H1 (cell line): ENCODE measurements at regions not wholly inside any gene's neighbourhood (a gene's known extent, or its start where the extent isn't known, plus 50 kb on each side); places are given as distances from the start of the nearest gene placed in this dataset.

ENCODE experiments used
- CTCF ChIA-PET: fragments of 300-600 bp; sonication (Branson Sonifier 250); formaldehyde crosslinking; loops from one replicate; lab custom pipeline; 2021; ENCODE audit not compliant: partially characterized antibody; lab: Charles Lee
- POLR2A ChIA-PET: fragments of 300-600 bp; sonication (Branson Sonifier 250); formaldehyde crosslinking; loops from one replicate; lab custom pipeline; 2021; ENCODE audit warnings: inconsistent platforms; ENCODE audit not compliant: partially characterized antibody; lab: Charles Lee
- DNase-seq, 2 experiments: peaks; one replicate each; pipeline versions ENCODE4 v3.0.0 to v3.0.0-alpha.2; 2010 to 2022; ENCODE audit warnings: low spot score in 2 of 2, low read depth in 1 of 2, mixed read lengths in 1 of 2
- FAIRE-seq: peaks from 2 replicates; lab custom pipeline; 2011; peaks lifted over from hg19 to GRCh38; lab: Jason Lieb, UNC
- H2AFZ ChIP-seq: 2 replicates; pipeline ENCODE4 v1.8.1; 2012; ENCODE audit warnings: low read length, inconsistent platforms
- H2AK5ac ChIP-seq: 2 replicates; pipeline ENCODE4 v1.6.1; 2013; ENCODE audit warnings: low read depth, low read length
- H2BK120ac ChIP-seq: replicated peaks from 2 replicates; pipeline ENCODE3; 2013; ENCODE audit warnings: low read depth, low read length, inconsistent platforms
- H2BK12ac ChIP-seq: 2 replicates; pipeline ENCODE4 v1.6.1; 2013; ENCODE audit warnings: low read depth, low read length
- H2BK15ac ChIP-seq: 2 replicates; pipeline ENCODE4 v1.6.1; 2013; ENCODE audit warnings: low read length
- H2BK20ac ChIP-seq: 2 replicates; pipeline ENCODE4 v1.6.1; 2013; ENCODE audit warnings: low read length
- H2BK5ac ChIP-seq: 2 replicates; pipeline ENCODE4 v1.6.1; 2013; ENCODE audit warnings: low read depth, low read length
- H3K14ac ChIP-seq: 2 replicates; pipeline ENCODE4 v1.6.1; 2013; ENCODE audit warnings: inconsistent platforms; ENCODE audit not compliant: insufficient read length
- H3K18ac ChIP-seq: 2 replicates; pipeline ENCODE4 v1.6.1; 2013; ENCODE audit warnings: low read length; ENCODE audit errors: extremely low read depth
- H3K23ac ChIP-seq: 2 replicates; pipeline ENCODE4 v1.6.1; 2013; ENCODE audit warnings: inconsistent platforms; ENCODE audit not compliant: insufficient read length
- H3K23me2 ChIP-seq: 2 replicates; pipeline ENCODE4 v1.6.1; 2013; ENCODE audit warnings: low read depth, low read length
- H3K27ac ChIP-seq: 2 replicates; pipeline ENCODE4 v1.6.1; 2011; ENCODE audit warnings: low read depth, low read length, inconsistent platforms
- H3K27me3 ChIP-seq, 4 experiments: replicated peaks in 1 of 4; 1 replicate in 1 of 4; 2 replicates in 3 of 4; pipeline versions ENCODE4 v1.6.1 to v1.8.1; 2011 to 2013; ENCODE audit warnings: low read length in 3 of 4, mild to moderate bottlenecking in 3 of 4, inconsistent platforms in 2 of 4, mixed read lengths in 2 of 4, moderate library complexity in 1 of 4; ENCODE audit not compliant: control insufficient read depth in 3 of 4, insufficient read depth in 3 of 4; ENCODE audit errors: extremely low read depth in 1 of 4
- H3K36me3 ChIP-seq, 4 experiments: 2 replicates each; pipeline versions ENCODE4 v1.6.1 to v1.8.1; 2011 to 2013; ENCODE audit warnings: mild to moderate bottlenecking in 4 of 4, low read length in 3 of 4, moderate library complexity in 2 of 4, control low read depth in 1 of 4, inconsistent platforms in 1 of 4; ENCODE audit not compliant: insufficient read depth in 4 of 4, control insufficient read depth in 2 of 4
- H3K4ac ChIP-seq: replicated peaks from 2 replicates; pipeline ENCODE3; 2013; ENCODE audit warnings: low read length, low read depth, mixed read lengths, inconsistent platforms; ENCODE audit not compliant: insufficient read length
- H3K4me1 ChIP-seq, 4 experiments: replicated peaks in 1 of 4; 1 replicate in 1 of 4; 2 replicates in 3 of 4; pipeline versions ENCODE4 v1.6.1 to v1.8.1; 2011 to 2013; ENCODE audit warnings: low read length in 3 of 4, inconsistent platforms in 2 of 4, mixed read lengths in 1 of 4; ENCODE audit not compliant: insufficient read depth in 4 of 4, control insufficient read depth in 3 of 4
- H3K4me2 ChIP-seq, 2 experiments: 2 replicates each; pipeline versions ENCODE4 v1.6.1 to v1.8.1; 2011 to 2013; ENCODE audit warnings: low read depth in 2 of 2, low read length in 2 of 2, control low read depth in 1 of 2, inconsistent platforms in 1 of 2, mild to moderate bottlenecking in 1 of 2; ENCODE audit not compliant: insufficient read depth in 1 of 2
- H3K4me3 ChIP-seq, 4 experiments: fragments of 200-600, 300-600 bp in 1 of 4; sonication (generic), shearing (Covaris generic), sonication (Bioruptor Twin) in 1 of 4; 2 replicates each; pipeline versions ENCODE4 v1.5.1 to v1.8.1; 2011 to 2016; ENCODE audit warnings: low read length in 4 of 4, low read depth in 3 of 4, control low read depth in 2 of 4, inconsistent platforms in 2 of 4, mild to moderate bottlenecking in 2 of 4, mixed read lengths in 1 of 4, moderate library complexity in 1 of 4; ENCODE audit not compliant: insufficient read depth in 2 of 4; ENCODE audit errors: extremely low read depth in 1 of 4
- H3K56ac ChIP-seq: replicated peaks from 2 replicates; pipeline ENCODE3; 2013; ENCODE audit warnings: low read depth, mild to moderate bottlenecking, mixed read lengths, low read length, inconsistent platforms; ENCODE audit not compliant: insufficient read length
- H3K79me1 ChIP-seq: 2 replicates; pipeline ENCODE4 v1.6.1; 2013; ENCODE audit warnings: low read depth, low read length, control low read depth
- H3K79me2 ChIP-seq, 2 experiments: 2 replicates each; pipeline versions ENCODE4 v1.6.1 to v1.8.1; 2012 to 2013; ENCODE audit warnings: low read length in 2 of 2, mild to moderate bottlenecking in 2 of 2, inconsistent platforms in 1 of 2; ENCODE audit not compliant: insufficient read depth in 2 of 2, control insufficient read depth in 1 of 2
- H3K9ac ChIP-seq, 4 experiments: replicated peaks in 1 of 4; 1 replicate in 1 of 4; 2 replicates in 3 of 4; pipeline versions ENCODE4 v1.6.1 to v1.8.1; 2011 to 2013; ENCODE audit warnings: low read depth in 3 of 4, low read length in 3 of 4, control low read depth in 2 of 4, mild to moderate bottlenecking in 2 of 4, moderate library complexity in 2 of 4, inconsistent platforms in 1 of 4; ENCODE audit errors: extremely low read depth in 1 of 4
- H3K9me3 ChIP-seq, 2 experiments: 2 replicates each; pipeline versions ENCODE4 v1.6.1 to v1.8.1; 2012 to 2013; ENCODE audit warnings: mild to moderate bottlenecking in 2 of 2, moderate library complexity in 2 of 2, control low read depth in 1 of 2, inconsistent platforms in 1 of 2, low read depth in 1 of 2, low read length in 1 of 2, mixed read lengths in 1 of 2; ENCODE audit not compliant: insufficient read depth in 2 of 2
- H4K20me1 ChIP-seq, 2 experiments: replicated peaks in 1 of 2; 2 replicates each; pipeline versions ENCODE3 to v1.8.1; 2011 to 2013; ENCODE audit warnings: inconsistent platforms in 2 of 2, low read length in 2 of 2, mild to moderate bottlenecking in 1 of 2; ENCODE audit not compliant: insufficient read depth in 2 of 2, control insufficient read depth in 1 of 2
- H4K5ac ChIP-seq: 2 replicates; pipeline ENCODE4 v1.6.1; 2013; ENCODE audit warnings: low read length, low read depth, mixed read lengths, inconsistent platforms; ENCODE audit not compliant: insufficient read length
- H4K8ac ChIP-seq: 2 replicates; pipeline ENCODE4 v1.8.0; 2013; ENCODE audit warnings: mild to moderate bottlenecking, moderate library complexity, low read length, inconsistent platforms; ENCODE audit not compliant: insufficient read depth; ENCODE audit errors: extremely low read depth
- H4K91ac ChIP-seq: replicated peaks from 2 replicates; pipeline ENCODE3; 2013; ENCODE audit warnings: low read length, mixed read lengths, inconsistent platforms; ENCODE audit not compliant: insufficient read length
- BCL11A ChIP-seq, 2 experiments: IDR thresholded peaks; one replicate each; pipeline ENCODE4 v1.6.1; 2011; ENCODE audit warnings: low read depth in 2 of 2, low read length in 2 of 2, mild to moderate bottlenecking in 2 of 2
- MAFK ChIP-seq: IDR thresholded peaks from 2 replicates; pipeline ENCODE4 v1.6.1; 2012; ENCODE audit warnings: low read depth, mild to moderate bottlenecking, improper control_type of control experiment, low read length
- RBBP5 ChIP-seq: IDR thresholded peaks from 2 replicates; pipeline ENCODE4 v1.7.1; 2012; ENCODE audit warnings: low read depth, mild to moderate bottlenecking, inconsistent platforms, low read length, moderate library complexity, borderline replicate concordance
- RNF2 ChIP-seq: fragments of 200-900, 300-1000 bp; sonication (generic); IDR thresholded peaks from 2 replicates; pipeline ENCODE4 v1.7.1; 2016; ENCODE audit warnings: borderline replicate concordance, low read depth, mild to moderate bottlenecking, antibody characterized with exemption, low read length; ENCODE audit not compliant: poor library complexity, severe bottlenecking; ENCODE audit errors: missing control alignments
- SAP30 ChIP-seq: fragments of 300-600 bp; sonication (generic); IDR thresholded peaks from 2 replicates; pipeline ENCODE4 v1.7.1; 2012; ENCODE audit warnings: low read length, moderate library complexity, mild to moderate bottlenecking, inconsistent platforms; ENCODE audit not compliant: insufficient read depth, insufficient replicate concordance
- SP2 ChIP-seq: IDR thresholded peaks from 2 replicates; pipeline ENCODE4 v1.6.1; 2012; ENCODE audit warnings: mild to moderate bottlenecking, low read length, inconsistent platforms
- SP4 ChIP-seq: IDR thresholded peaks from 2 replicates; pipeline ENCODE4 v1.6.1; 2012; ENCODE audit warnings: low read length, inconsistent platforms
- TAF7 ChIP-seq: optimal IDR thresholded peaks from 2 replicates; pipeline ENCODE3; 2011; ENCODE audit warnings: low read depth, mild to moderate bottlenecking, inconsistent platforms, low read length, moderate library complexity, borderline replicate concordance
- WGBS, 2 experiments: shearing (Covaris generic) in 1 of 2; methylation state at CpG; one replicate each; pipeline versions ENCODE4 v1.1.6 to v1.1.7; 2013 to 2015; ENCODE audit warnings: low lambda C conversion rate in 2 of 2, mixed read lengths in 2 of 2, inconsistent platforms in 1 of 2, low coverage in 1 of 2, missing lambda C conversion rate in 1 of 2; ENCODE audit not compliant: insufficient replicate concordance in 2 of 2, insufficient coverage in 1 of 2, insufficient read length in 1 of 2; ENCODE audit errors: extremely low coverage in 1 of 2, missing lambda C conversion rate in 1 of 2; 5-methylcytosine and 5-hydroxymethylcytosine counted together

DNA sequence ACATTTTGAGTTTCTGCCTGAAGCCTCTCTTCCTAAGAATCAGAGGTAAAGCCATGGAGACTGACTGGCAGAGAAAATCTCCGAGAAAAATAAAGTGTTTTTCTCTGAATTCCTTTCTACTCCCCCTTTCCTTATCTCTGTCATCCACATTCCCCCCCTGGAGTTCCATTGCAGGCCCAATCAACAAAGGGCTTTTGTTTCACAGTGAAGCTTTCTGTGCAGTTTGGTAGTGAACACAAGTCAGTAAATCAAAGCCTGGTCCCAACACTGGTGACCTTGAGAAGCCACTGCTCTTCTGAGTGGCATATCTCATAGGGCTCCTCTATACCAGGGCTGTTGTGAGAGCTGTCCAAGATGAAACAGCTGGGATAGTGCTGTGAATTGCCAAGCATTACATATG, 228.4 kb downstream of the SEC16B start:
- no peak overlapping the region for H2AFZ ChIP-seq
- DNase-seq (no peak), FAIRE-seq (no peak)
- H3K4me1 ChIP-seq: no peaks in the 10 kb centered on the region
- H3K23me2 ChIP-seq: no peaks in the 10 kb centered on the region
- no peaks in the 10 kb centered on the region for H3K79me1 ChIP-seq
- H4K5ac ChIP-seq: no peak overlapping the region
- no peak overlapping the region for H3K27ac ChIP-seq
- H3K4ac ChIP-seq: no peak overlapping the region
- no peak for TF ChIP-seq MAFK
- no peak for TF ChIP-seq RBBP5
- TF ChIP-seq SAP30: no peak
- no peak for TF ChIP-seq BCL11A (IDR thresholded peaks at IDR 0.05; ENCODE audit: low read depth in 2 of 2, low read length in 2 of 2)
- no peak for TF ChIP-seq SP4
- no peak for TF ChIP-seq TAF7
- TF ChIP-seq RNF2: no peak
- TF ChIP-seq SP2: no peak
- ChIA-PET POLR2A (no interaction called here), CTCF (no interaction called here)
- H3K18ac ChIP-seq: no peak overlapping the region
- no peak overlapping the region for H2BK5ac ChIP-seq
- H3K56ac ChIP-seq: no peak overlapping the region
- H3K27me3 ChIP-seq: no peaks in the 10 kb centered on the region; a peak in 1 of 7 replicates
- no peaks in the 10 kb centered on the region for H3K9me3 ChIP-seq
- H3K9ac ChIP-seq: no peak overlapping the region
- no peak overlapping the region for H2BK15ac ChIP-seq
- no peak overlapping the region for H3K23ac ChIP-seq
- no peak overlapping the region for H2BK12ac ChIP-seq
- H3K36me3 ChIP-seq: no peaks in the 10 kb centered on the region
- 100% methylated on average over 1 of the region's 1 CpG; no CpG with 5 or more reads in 1 of the 2 experiments for WGBS, 2 experiments
- no peak overlapping the region for H3K4me2 ChIP-seq
- H3K79me2 ChIP-seq: no peaks in the 10 kb centered on the region
- H4K91ac ChIP-seq: no peak overlapping the region
- H4K20me1 ChIP-seq: no peaks in the 10 kb centered on the region
- no peak overlapping the region for H3K14ac ChIP-seq
- H2AK5ac ChIP-seq: no peak overlapping the region
- H3K4me3 ChIP-seq: no peak overlapping the region
- H2BK20ac ChIP-seq: no peak overlapping the region
- H2BK120ac ChIP-seq: no peak overlapping the region
- no peak overlapping the region for H4K8ac ChIP-seq
